ENCODE measurements at regions not wholly inside any gene's neighbourhood (a gene's known extent, or its start where the extent isn't known, plus 50 kb on each side); places are given as distances from the start of the nearest gene placed in this dataset.

GRCh38 chr14:29148221-29148620 is 381.6 kb downstream of the FOXG1 start:
- TF ChIP-seq CSRNP3 (CRISPR knock-in tag; IDR thresholded peaks at IDR 0.05) (no peak), TCF4 (CRISPR knock-in tag; IDR thresholded peaks at IDR 0.05; ENCODE audit: borderline replicate concordance) (no peak), OSR1 (CRISPR knock-in tag; IDR thresholded peaks at IDR 0.05) (no peak), ZNF70 (CRISPR knock-in tag; IDR thresholded peaks at IDR 0.05) (no peak), TOX (CRISPR knock-in tag; IDR thresholded peaks at IDR 0.05; ENCODE audit: borderline replicate concordance) (no peak)
- ATAC-seq, result no peak

- no peak for ATAC-seq
- TF ChIP-seq ZNF565 (CRISPR knock-in tag; conservative IDR thresholded peaks at IDR 0.05; ENCODE audit: low read depth), result no peak
- TF ChIP-seq ARNTL (CRISPR knock-in tag; IDR thresholded peaks at IDR 0.05; ENCODE audit: borderline replicate concordance, low read depth), result no peak
- no peak for TF ChIP-seq CREB5 (CRISPR knock-in tag; IDR thresholded peaks at IDR 0.05; ENCODE audit: low read depth)
- TF ChIP-seq CSRNP3 (CRISPR knock-in tag; IDR thresholded peaks at IDR 0.05), result no peak
- TF ChIP-seq POU6F1 (CRISPR knock-in tag; IDR thresholded peaks at IDR 0.05; ENCODE audit: borderline replicate concordance, low read depth), result no peak
- TF ChIP-seq BACH2 (CRISPR knock-in tag; IDR thresholded peaks at IDR 0.05; ENCODE audit: borderline replicate concordance), result no peak
- TF ChIP-seq RARB (CRISPR knock-in tag; IDR thresholded peaks at IDR 0.05), result no peak
- no peak for TF ChIP-seq ISL1 (CRISPR knock-in tag; IDR thresholded peaks at IDR 0.05)
- TF ChIP-seq TCF4 (CRISPR knock-in tag; IDR thresholded peaks at IDR 0.05; ENCODE audit: borderline replicate concordance), result no peak
Observed at GRCh38 chr14:29149798-29150197, 383.2 kb downstream of the FOXG1 start.

GRCh38 chr14:29150659-29151058 is 384.1 kb downstream of the FOXG1 start:
- ATAC-seq, result no peak
- no peak for TF ChIP-seq ZNF70 (CRISPR knock-in tag; IDR thresholded peaks at IDR 0.05)
- TF ChIP-seq OSR1 (CRISPR knock-in tag; IDR thresholded peaks at IDR 0.05), result no peak
- TF ChIP-seq ZC3H10 (CRISPR knock-in tag; IDR thresholded peaks at IDR 0.05), result no peak
- TF ChIP-seq ZNF565 (CRISPR knock-in tag; conservative IDR thresholded peaks at IDR 0.05; ENCODE audit: low read depth), result no peak
- no peak for TF ChIP-seq RARB (CRISPR knock-in tag; IDR thresholded peaks at IDR 0.05)
- no peak for TF ChIP-seq ZFP3 (CRISPR knock-in tag; IDR thresholded peaks at IDR 0.05)
- no peak for TF ChIP-seq ZFP30 (CRISPR knock-in tag; IDR thresholded peaks at IDR 0.05)
- TF ChIP-seq CSRNP3 (CRISPR knock-in tag; IDR thresholded peaks at IDR 0.05), result no peak
- no peak for TF ChIP-seq ISL1 (CRISPR knock-in tag; IDR thresholded peaks at IDR 0.05)
- no peak for TF ChIP-seq GLIS3 (CRISPR knock-in tag; IDR thresholded peaks at IDR 0.05)
- TF ChIP-seq CSDC2 (CRISPR knock-in tag; IDR thresholded peaks at IDR 0.05), result no peak
- TF ChIP-seq PPARA (CRISPR knock-in tag; IDR thresholded peaks at IDR 0.05; ENCODE audit: borderline replicate concordance), result no peak
- no peak for TF ChIP-seq CREB5 (CRISPR knock-in tag; IDR thresholded peaks at IDR 0.05; ENCODE audit: low read depth)
- TF ChIP-seq POU6F1 (CRISPR knock-in tag; IDR thresholded peaks at IDR 0.05; ENCODE audit: borderline replicate concordance, low read depth), result no peak
- no peak for TF ChIP-seq ESRRG (CRISPR knock-in tag; IDR thresholded peaks at IDR 0.05)
- TF ChIP-seq ZNF8 (CRISPR knock-in tag; IDR thresholded peaks at IDR 0.05), result no peak
- TF ChIP-seq TSHZ2 (CRISPR knock-in tag; IDR thresholded peaks at IDR 0.05), result no peak
- no peak for TF ChIP-seq PATZ1 (CRISPR knock-in tag; IDR thresholded peaks at IDR 0.05; ENCODE audit: borderline replicate concordance)
